GM23338 (cell line): ENCODE measurements at regions not wholly inside any gene's neighbourhood (a gene's known extent, or its start where the extent isn't known, plus 50 kb on each side); places are given as distances from the start of the nearest gene placed in this dataset.
A peak's percentile ranks its signal among the peaks of the same experiment; 100 is the strongest.
"Not testable (repeated sequence)": the region's sequence is repeated elsewhere in the genome, so short reads cannot be mapped to it uniquely, and the experiment has no call there.

Experiments
- ATAC-seq: fragments of 200-7000 bp; cut with Tn5 transposase; 3 replicates; pipeline ENCODE4 v1.9.1; 2020
- DNase-seq: peaks from one replicate; pipeline ENCODE4 v3.0.0-alpha.2; 2015; ENCODE audit warnings: low spot score
- H2AFZ ChIP-seq: fragments of 200-600 bp; sonication (generic); 2 replicates; pipeline ENCODE4 v1.8.0; 2016; ENCODE audit warnings: antibody characterized with exemption, mild to moderate bottlenecking, moderate library complexity
- H3F3A ChIP-seq: fragments of 200-600 bp; sonication (generic); replicated peaks from 2 replicates; pipeline ENCODE4 v1.8.0; 2017; ENCODE audit warnings: antibody characterized with exemption, mixed run types, low read depth
- H3K27ac ChIP-seq: fragments of 200-600 bp; sonication (generic); 2 replicates; pipeline ENCODE4 v1.6.1; 2016; ENCODE audit warnings: low read depth
- H3K27me3 ChIP-seq: fragments of 200-600 bp; sonication (generic); 2 replicates; pipeline ENCODE4 v1.8.0; 2016; ENCODE audit warnings: mild to moderate bottlenecking, mixed run types, moderate library complexity; ENCODE audit not compliant: insufficient read depth
- H3K36me3 ChIP-seq: fragments of 200-600 bp; sonication (generic); 2 replicates; pipeline ENCODE4 v1.8.0; 2016; ENCODE audit warnings: mild to moderate bottlenecking; ENCODE audit not compliant: insufficient read depth
- H3K4me1 ChIP-seq: fragments of 200-600 bp; sonication (generic); 2 replicates; pipeline ENCODE4 v1.8.0; 2016; ENCODE audit warnings: mild to moderate bottlenecking, moderate library complexity; ENCODE audit not compliant: insufficient read depth
- H3K4me2 ChIP-seq: fragments of 200-600 bp; sonication (generic); 2 replicates; pipeline ENCODE4 v1.7.1; 2017; ENCODE audit warnings: mixed run types
- H3K4me3 ChIP-seq: fragments of 200-600 bp; sonication (generic); 2 replicates; pipeline ENCODE4 v1.6.1; 2016; ENCODE audit warnings: mixed run types
- H3K79me2 ChIP-seq: fragments of 200-600 bp; sonication (generic); replicated peaks from 2 replicates; pipeline ENCODE4 v1.8.0; 2017; ENCODE audit warnings: mild to moderate bottlenecking; ENCODE audit not compliant: insufficient read depth
- H3K9me2 ChIP-seq: fragments of 200-600 bp; sonication (generic); 2 replicates; pipeline ENCODE4 v1.8.0; 2017; ENCODE audit not compliant: insufficient read depth
- H4K20me1 ChIP-seq: fragments of 200-600 bp; sonication (generic); replicated peaks from 2 replicates; pipeline ENCODE4 v1.8.0; 2017; ENCODE audit warnings: mild to moderate bottlenecking; ENCODE audit not compliant: insufficient read depth
- H3K27ac Mint-ChIP-seq: 2 replicates; pipeline ENCODE4 v1.8.0; 2020; ENCODE audit warnings: inconsistent platforms, mild to moderate bottlenecking, moderate library complexity, mixed read lengths
- H3K27me3 Mint-ChIP-seq: 3 replicates; pipeline ENCODE4 v1.8.0; 2022; ENCODE audit warnings: low read depth, mild to moderate bottlenecking, moderate library complexity, mixed read lengths, inconsistent platforms; ENCODE audit not compliant: insufficient read depth, poor library complexity
- H3K36me3 Mint-ChIP-seq: 3 replicates; pipeline ENCODE4 v1.8.0; 2021; ENCODE audit warnings: low read depth, mild to moderate bottlenecking, inconsistent platforms, moderate library complexity, mixed read lengths
- H3K4me1 Mint-ChIP-seq: 3 replicates; pipeline ENCODE4 v1.8.0; 2020; ENCODE audit warnings: mild to moderate bottlenecking, inconsistent platforms, mixed read lengths
- H3K4me3 Mint-ChIP-seq: 3 replicates; pipeline ENCODE4 v1.8.0; 2021; ENCODE audit warnings: moderate library complexity, mild to moderate bottlenecking, inconsistent platforms, mixed read lengths
- H3K9me3 Mint-ChIP-seq: 3 replicates; pipeline ENCODE4 v1.8.0; 2020; ENCODE audit warnings: moderate library complexity, mild to moderate bottlenecking, inconsistent platforms, mixed read lengths
- CREB1 ChIP-seq: fragments of 250-450 bp; sonication (Bioruptor Pico); IDR thresholded peaks from 2 replicates; pipeline ENCODE4 v1.5.0; 2020; ENCODE audit warnings: low read depth, mild to moderate bottlenecking, moderate library complexity
- EZH2 ChIP-seq: fragments of 200-600 bp; sonication (generic); IDR thresholded peaks from one replicate; pipeline ENCODE4 v1.8.0; 2017; ENCODE audit warnings: antibody characterized with exemption, mild to moderate bottlenecking, low read depth; ENCODE audit not compliant: unreplicated experiment
- JUNB ChIP-seq: IDR thresholded peaks from one replicate; pipeline ENCODE4 v1.6.1; 2016; ENCODE audit warnings: antibody characterized with exemption; ENCODE audit not compliant: unreplicated experiment
- TF ChIP-seq, protein P1 (sequence below): IDR thresholded peaks from one replicate; pipeline ENCODE4 v1.6.1; 2018; ENCODE audit warnings: antibody characterized with exemption; ENCODE audit not compliant: unreplicated experiment

DNA sequence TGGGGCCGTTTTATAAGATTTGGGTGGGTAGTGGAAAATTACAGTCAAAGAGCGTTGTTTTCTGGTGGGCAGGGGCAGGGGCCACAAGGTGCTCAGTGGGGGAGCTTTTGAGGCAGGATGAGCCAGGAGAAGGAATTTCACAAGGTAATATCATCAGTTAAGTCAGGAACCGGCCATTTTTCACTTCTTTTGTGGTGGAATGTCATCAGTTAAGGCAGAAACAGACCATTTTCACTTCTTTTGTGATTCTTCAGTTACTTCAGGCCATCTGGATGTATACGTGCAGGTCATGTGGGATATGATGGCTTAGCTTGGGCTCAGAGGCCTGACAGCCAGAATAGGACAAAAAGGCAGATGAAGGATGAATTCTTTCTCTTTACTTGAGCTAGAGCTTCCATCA lies 477.3 kb upstream of the NUDT12 start:
- peaks cover 14% of the 10 kb centered on the region for H3K9me2 ChIP-seq
- H2AFZ ChIP-seq, H3K36me3 Mint-ChIP-seq, H3K9me3 Mint-ChIP-seq, H3K27ac ChIP-seq, H3F3A ChIP-seq, H3K36me3 ChIP-seq, H3K27ac Mint-ChIP-seq, H3K4me1 Mint-ChIP-seq, H3K4me2 ChIP-seq, H4K20me1 ChIP-seq, ATAC-seq, H3K4me3 Mint-ChIP-seq, DNase-seq, H3K27me3 Mint-ChIP-seq, H3K4me3 ChIP-seq, H3K79me2 ChIP-seq, H3K4me1 ChIP-seq, H3K27me3 ChIP-seq: not testable (repeated sequence)

DNA sequence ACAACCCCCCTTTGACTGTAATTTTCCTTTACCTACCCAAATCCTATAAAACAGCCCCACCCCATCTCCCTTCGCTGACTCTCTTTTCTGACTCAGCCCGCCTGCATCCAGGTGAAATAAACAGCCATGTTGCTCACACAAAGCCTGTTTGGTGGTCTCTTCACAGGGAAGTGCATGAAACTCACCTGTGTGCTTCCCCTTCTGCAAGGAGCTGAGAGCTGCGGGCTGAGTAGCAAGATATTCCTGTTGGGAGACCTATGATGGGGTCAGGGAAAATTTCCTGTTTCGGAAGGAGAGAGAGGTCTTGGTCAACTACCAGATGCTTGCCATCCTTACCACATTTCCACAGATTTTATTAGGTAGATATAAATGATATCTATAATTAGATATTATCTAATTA lies 474.5 kb upstream of the NUDT12 start:
- ATAC-seq, H3K79me2 ChIP-seq, H3K9me3 Mint-ChIP-seq, H3K4me2 ChIP-seq, H3K27me3 ChIP-seq, H3F3A ChIP-seq, H3K36me3 ChIP-seq, H3K4me1 Mint-ChIP-seq, H3K27me3 Mint-ChIP-seq, DNase-seq, H3K27ac ChIP-seq, H3K4me3 ChIP-seq, H3K4me3 Mint-ChIP-seq, H4K20me1 ChIP-seq, H3K4me1 ChIP-seq, H3K36me3 Mint-ChIP-seq: not testable (repeated sequence)
- peaks cover 11% of the 10 kb centered on the region for H3K9me2 ChIP-seq
- 0 out of 2 replicates have a peak overlapping the region, but pooled peaks have one; percentile 90 for H2AFZ ChIP-seq
- H3K27ac Mint-ChIP-seq = 0 out of 2 replicates have a peak overlapping the region, but pooled peaks have one; percentile 25

DNA sequence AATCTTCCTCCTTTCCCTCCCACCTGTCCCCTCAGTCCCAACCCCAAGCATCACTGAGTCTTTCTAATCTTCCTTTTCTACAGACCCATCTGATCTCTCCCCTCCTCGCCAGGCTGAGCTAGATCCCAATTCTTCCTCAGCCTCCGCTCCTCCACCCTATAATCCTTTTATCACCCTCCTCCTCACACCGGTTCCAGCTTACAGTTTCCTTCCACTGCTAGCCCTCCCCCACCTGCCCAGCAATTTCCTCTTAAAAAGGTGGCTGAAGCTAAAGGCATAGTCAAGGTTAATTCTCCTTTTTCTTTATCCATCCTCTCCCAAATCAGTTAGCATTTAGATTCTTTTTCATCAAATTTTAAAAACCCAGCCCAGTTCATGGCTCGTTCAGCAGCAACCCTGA lies 470.6 kb upstream of the NUDT12 start:
- not testable (repeated sequence) for H3K9me2 ChIP-seq, H2AFZ ChIP-seq, H3F3A ChIP-seq, ATAC-seq, H3K79me2 ChIP-seq, H3K4me3 ChIP-seq, H3K4me3 Mint-ChIP-seq, H4K20me1 ChIP-seq, H3K27me3 Mint-ChIP-seq, H3K27me3 ChIP-seq, H3K4me1 ChIP-seq, DNase-seq, H3K36me3 ChIP-seq, H3K4me1 Mint-ChIP-seq, H3K27ac ChIP-seq, H3K4me2 ChIP-seq
- peaks cover 35% of the 10 kb centered on the region for H3K9me3 Mint-ChIP-seq
- peaks cover 19% of the 10 kb centered on the region for H3K36me3 Mint-ChIP-seq
- H3K27ac Mint-ChIP-seq = 0 out of 2 replicates have a peak overlapping the region, but pooled peaks have one; percentile 8

DNA sequence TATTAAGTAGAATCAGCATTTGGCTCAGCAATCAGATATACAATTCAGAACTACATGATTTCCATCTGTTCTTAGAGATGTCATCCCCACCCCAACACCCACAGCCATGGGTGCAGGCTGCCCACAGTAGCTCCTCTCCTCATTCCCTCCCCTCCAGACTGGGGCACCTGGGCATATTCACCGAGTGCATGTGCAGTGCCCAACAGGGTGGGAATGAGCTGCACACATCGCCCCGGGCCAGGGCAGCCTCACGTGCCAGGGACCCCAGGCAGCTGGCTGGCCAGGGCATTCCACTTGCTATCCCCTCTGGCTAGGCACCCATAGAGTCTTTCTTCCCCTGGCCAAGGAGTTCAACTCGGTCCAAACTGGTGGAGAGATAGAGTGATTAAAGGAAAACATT lies 461.9 kb upstream of the NUDT12 start:
- Mint-ChIP-seq H3K36me3 (peaks cover 27% of the 10 kb centered on the region; the same call in 2 of the 3 replicates), H3K27ac (no peak overlapping the region), H3K9me3 (peaks cover 40% of the 10 kb centered on the region), H3K27me3 (peaks cover 2% of the 10 kb centered on the region), H3K4me3 (no peak overlapping the region), H3K4me1 (no peaks in the 10 kb centered on the region)
- no peaks in the 10 kb centered on the region for H4K20me1 ChIP-seq
- no peak overlapping the region for H2AFZ ChIP-seq
- H3K4me3 ChIP-seq = no peak overlapping the region
- H3K79me2 ChIP-seq = no peaks in the 10 kb centered on the region
- no peak overlapping the region for H3K4me2 ChIP-seq
- no peaks in the 10 kb centered on the region; the same call in 1 of the 2 replicates for H3K9me2 ChIP-seq
- H3K36me3 ChIP-seq = peaks cover 6% of the 10 kb centered on the region
- H3K4me1 ChIP-seq = no peaks in the 10 kb centered on the region
- DNase-seq (no peak), ATAC-seq (no peak)
- no peaks in the 10 kb centered on the region for H3K27me3 ChIP-seq
- no peak overlapping the region for H3K27ac ChIP-seq
- no peaks in the 10 kb centered on the region for H3F3A ChIP-seq
- TF ChIP-seq CREB1 (no peak), JUNB (no peak), EZH2 (no peak)
- TF ChIP-seq, protein P1, sequence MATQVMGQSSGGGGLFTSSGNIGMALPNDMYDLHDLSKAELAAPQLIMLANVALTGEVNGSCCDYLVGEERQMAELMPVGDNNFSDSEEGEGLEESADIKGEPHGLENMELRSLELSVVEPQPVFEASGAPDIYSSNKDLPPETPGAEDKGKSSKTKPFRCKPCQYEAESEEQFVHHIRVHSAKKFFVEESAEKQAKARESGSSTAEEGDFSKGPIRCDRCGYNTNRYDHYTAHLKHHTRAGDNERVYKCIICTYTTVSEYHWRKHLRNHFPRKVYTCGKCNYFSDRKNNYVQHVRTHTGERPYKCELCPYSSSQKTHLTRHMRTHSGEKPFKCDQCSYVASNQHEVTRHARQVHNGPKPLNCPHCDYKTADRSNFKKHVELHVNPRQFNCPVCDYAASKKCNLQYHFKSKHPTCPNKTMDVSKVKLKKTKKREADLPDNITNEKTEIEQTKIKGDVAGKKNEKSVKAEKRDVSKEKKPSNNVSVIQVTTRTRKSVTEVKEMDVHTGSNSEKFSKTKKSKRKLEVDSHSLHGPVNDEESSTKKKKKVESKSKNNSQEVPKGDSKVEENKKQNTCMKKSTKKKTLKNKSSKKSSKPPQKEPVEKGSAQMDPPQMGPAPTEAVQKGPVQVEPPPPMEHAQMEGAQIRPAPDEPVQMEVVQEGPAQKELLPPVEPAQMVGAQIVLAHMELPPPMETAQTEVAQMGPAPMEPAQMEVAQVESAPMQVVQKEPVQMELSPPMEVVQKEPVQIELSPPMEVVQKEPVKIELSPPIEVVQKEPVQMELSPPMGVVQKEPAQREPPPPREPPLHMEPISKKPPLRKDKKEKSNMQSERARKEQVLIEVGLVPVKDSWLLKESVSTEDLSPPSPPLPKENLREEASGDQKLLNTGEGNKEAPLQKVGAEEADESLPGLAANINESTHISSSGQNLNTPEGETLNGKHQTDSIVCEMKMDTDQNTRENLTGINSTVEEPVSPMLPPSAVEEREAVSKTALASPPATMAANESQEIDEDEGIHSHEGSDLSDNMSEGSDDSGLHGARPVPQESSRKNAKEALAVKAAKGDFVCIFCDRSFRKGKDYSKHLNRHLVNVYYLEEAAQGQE = no peak
